HUES6 (cell line): ENCODE measurements at regions not wholly inside any gene's neighbourhood (a gene's known extent, or its start where the extent isn't known, plus 50 kb on each side); places are given as distances from the start of the nearest gene placed in this dataset.
"Not testable (repeated sequence)": the region's sequence is repeated elsewhere in the genome, so short reads cannot be mapped to it uniquely, and the experiment has no call there.

ENCODE experiments used
- H3K27ac ChIP-seq: 2 replicates; pipeline ENCODE4 v1.7.0; 2013; ENCODE audit warnings: low read depth, mild to moderate bottlenecking, low read length, inconsistent platforms
- H3K27me3 ChIP-seq: 2 replicates; pipeline ENCODE4 v1.6.1; 2013; ENCODE audit warnings: low read length; ENCODE audit not compliant: control insufficient read depth, insufficient read depth
- H3K36me3 ChIP-seq: 2 replicates; pipeline ENCODE4 v1.6.1; 2013; ENCODE audit warnings: low read length; ENCODE audit not compliant: control insufficient read depth, insufficient read depth
- H3K4me1 ChIP-seq: 2 replicates; pipeline ENCODE4 v1.6.1; 2013; ENCODE audit warnings: low read length; ENCODE audit not compliant: control insufficient read depth, insufficient read depth
- H3K4me3 ChIP-seq: 2 replicates; pipeline ENCODE4 v1.5.1; 2013; ENCODE audit warnings: low read depth, low read length
- H3K9ac ChIP-seq: one replicate; pipeline ENCODE4 v1.6.1; 2013; ENCODE audit warnings: mild to moderate bottlenecking, low read length
- H3K9me3 ChIP-seq: 2 replicates; pipeline ENCODE4 v1.6.1; 2013; ENCODE audit warnings: low read depth, low read length; ENCODE audit not compliant: control insufficient read depth, insufficient read depth

DNA sequence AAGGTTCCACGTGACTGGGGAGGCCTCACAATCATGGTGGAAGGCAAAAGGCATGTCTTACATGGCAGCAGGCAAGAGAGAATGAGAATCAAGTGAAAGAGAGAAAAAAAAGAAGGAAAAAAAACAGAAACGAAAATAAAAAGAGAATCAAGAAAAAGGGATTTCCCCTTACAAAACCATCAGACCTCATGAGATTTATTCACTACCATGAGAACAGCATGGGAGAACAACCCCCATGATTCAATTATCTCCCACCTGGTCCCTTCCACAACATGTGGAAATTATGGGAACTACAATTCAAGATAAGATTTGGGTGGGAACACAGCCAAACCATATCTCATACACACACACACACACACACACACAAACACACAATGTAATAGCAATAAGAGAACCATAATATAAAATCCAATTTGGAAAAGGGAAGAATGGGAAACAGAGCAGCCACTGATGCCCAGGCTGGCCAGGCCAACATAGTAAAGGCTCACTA is 90.6 kb upstream of the C1QTNF7 start:
- not testable (repeated sequence) for H3K9me3 ChIP-seq, H3K27me3 ChIP-seq, H3K4me3 ChIP-seq, H3K9ac ChIP-seq, H3K27ac ChIP-seq, H3K36me3 ChIP-seq, H3K4me1 ChIP-seq

DNA sequence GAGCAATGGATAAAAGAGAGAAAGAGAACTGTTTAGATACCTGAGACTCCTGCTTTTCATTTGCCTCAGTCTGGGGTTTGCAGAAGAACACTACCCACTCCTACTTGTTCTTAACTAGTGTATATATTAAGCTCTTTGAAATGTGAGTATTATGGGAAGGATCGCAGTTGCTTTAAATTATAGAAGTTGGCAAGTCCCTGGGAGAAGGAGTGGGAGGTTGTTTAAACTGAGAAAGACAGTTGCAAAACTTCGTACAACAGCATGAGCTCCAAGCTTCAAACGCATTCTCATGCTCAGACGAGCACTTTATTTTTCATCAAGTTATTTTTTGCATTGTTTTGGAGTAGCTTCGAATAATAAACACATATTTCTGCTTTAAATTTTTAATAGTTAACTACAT is 88.1 kb upstream of the C1QTNF7 start:
- no peak overlapping the region for H3K4me3 ChIP-seq
- peaks cover 7% of the 10 kb centered on the region; the same call in 1 of the 2 replicates for H3K4me1 ChIP-seq
- no peak overlapping the region for H3K9ac ChIP-seq
- H3K27me3 ChIP-seq, result no peaks in the 10 kb centered on the region
- no peaks in the 10 kb centered on the region for H3K36me3 ChIP-seq
- no peaks in the 10 kb centered on the region for H3K9me3 ChIP-seq
- no peak overlapping the region for H3K27ac ChIP-seq

DNA sequence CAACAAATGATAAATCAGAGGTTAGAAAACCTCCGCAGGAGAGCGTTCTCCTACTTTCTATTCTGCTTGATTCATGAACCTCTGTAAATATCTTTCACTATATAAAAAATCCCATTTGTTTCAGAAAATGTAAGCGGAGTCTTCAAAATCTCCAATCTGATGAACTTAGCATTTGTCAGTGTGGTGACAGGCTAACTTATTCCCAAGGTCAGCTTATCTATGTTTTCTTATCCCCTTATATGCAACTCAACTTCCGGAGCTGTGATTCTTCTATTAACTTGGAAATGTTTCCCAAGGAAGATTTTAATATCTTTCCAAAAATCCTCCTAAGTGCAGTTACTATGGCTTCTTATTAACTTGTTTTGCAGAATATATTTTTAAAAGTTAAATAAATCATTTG is 87.5 kb upstream of the C1QTNF7 start:
- Histone ChIP-seq H3K4me1 (peaks cover 12% of the 10 kb centered on the region; the same call in 1 of the 2 replicates), H3K9ac (no peak overlapping the region), H3K36me3 (no peaks in the 10 kb centered on the region), H3K27ac (no peak overlapping the region), H3K9me3 (no peaks in the 10 kb centered on the region), H3K4me3 (no peak overlapping the region), H3K27me3 (no peaks in the 10 kb centered on the region)

DNA sequence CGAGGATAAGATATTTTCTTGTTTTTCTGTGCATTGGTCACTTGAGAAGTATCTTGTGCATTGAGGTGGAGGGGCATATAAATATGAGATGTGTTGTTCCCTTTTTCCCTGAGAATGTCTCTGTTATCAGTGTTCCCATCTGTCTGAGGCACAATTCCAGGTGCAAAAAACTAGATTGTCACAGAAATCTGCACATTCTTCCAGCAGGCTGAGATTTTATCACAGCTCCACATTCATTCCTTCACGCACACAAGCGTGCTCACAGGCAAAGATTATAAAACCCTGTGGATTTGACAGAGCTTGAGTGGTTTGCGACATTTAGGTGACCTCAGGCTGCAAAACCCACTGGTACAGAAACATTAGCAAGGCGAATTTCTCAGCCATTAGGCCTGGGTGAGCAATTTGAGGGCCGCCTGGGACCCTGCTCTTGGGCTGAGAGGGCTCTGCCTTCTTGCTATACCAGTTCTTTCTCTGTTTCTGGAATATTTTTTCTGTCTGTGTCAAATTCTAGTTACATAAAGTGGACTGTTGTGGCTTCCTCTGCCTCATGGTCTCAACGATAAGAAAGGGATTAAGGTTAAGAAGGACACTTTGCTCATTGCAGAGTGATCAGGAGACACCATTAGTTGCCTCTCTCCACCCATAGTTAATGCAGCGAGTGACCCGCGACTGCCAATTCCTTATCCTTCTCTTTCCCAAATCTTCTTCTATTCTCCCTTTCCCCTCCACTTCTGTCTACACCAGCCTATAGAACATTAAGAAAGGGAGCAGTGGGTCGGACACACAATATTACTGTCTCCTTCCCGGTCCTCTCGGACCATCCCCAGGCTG is 86.7 kb upstream of the C1QTNF7 start:
- Histone ChIP-seq H3K9me3 (no peaks in the 10 kb centered on the region), H3K9ac (no peak overlapping the region), H3K36me3 (no peaks in the 10 kb centered on the region), H3K4me1 (peaks cover 16% of the 10 kb centered on the region; the same call in 1 of the 2 replicates), H3K4me3 (no peak overlapping the region), H3K27ac (no peak overlapping the region), H3K27me3 (no peaks in the 10 kb centered on the region)

DNA sequence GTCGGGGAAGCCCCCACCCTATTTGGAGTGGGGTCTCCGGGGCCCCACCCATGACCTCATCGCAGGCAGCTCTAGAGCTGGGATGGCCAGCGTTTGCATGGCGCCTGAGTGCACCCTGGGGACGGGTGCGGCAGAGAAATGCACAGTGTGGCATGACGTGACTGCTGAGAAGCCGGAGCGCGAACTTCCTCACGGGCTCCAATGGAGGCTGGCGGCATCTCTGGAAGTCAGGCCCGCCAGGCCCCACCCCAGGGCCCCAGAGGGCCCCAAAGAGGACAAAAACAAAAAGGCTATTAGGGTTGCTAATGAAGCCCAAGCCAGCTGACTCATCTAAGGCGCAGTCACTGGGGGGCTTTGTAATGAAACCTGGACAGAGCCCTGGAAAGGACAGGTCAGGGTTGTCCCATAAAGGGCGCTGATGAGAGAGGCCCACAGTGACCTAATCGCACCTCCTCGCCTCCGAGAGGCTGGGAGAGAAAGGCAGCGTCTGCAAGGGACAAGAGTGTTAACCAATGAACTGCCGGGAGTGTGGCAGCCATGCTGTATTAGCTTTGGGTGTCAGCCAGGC is 86.0 kb upstream of the C1QTNF7 start:
- Histone ChIP-seq H3K27me3 (no peaks in the 10 kb centered on the region), H3K9me3 (no peaks in the 10 kb centered on the region), H3K9ac (no peak overlapping the region), H3K4me3 (no peak overlapping the region), H3K4me1 (peaks cover 10% of the 10 kb centered on the region; the same call in 1 of the 2 replicates), H3K36me3 (no peaks in the 10 kb centered on the region), H3K27ac (no peak overlapping the region)

DNA sequence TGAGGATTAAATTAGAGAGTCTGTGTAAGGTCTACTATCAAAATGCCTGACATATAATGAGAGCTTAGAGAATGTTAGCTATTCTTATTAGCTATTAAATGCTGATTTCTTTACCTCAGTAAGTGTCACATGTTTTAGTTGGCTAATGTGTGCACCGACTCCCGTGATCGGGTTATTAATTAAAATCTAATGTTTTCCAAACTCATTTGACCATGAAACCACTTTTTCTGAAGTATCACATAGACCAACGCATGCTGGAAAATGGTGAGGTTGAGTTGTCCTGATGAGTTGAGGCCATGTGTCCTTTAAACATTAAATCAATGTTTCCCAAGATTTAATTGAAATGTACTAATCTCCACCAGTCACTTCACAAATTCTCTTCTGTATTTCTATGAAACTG is 84.8 kb upstream of the C1QTNF7 start:
- Histone ChIP-seq H3K27ac (no peak overlapping the region), H3K4me1 (peaks cover 10% of the 10 kb centered on the region; the same call in 1 of the 2 replicates), H3K9ac (no peak overlapping the region), H3K36me3 (no peaks in the 10 kb centered on the region), H3K9me3 (no peaks in the 10 kb centered on the region), H3K27me3 (no peaks in the 10 kb centered on the region), H3K4me3 (no peak overlapping the region)

- Histone ChIP-seq H3K27me3 (no peaks in the 10 kb centered on the region), H3K27ac (no peak overlapping the region), H3K9me3 (no peaks in the 10 kb centered on the region), H3K4me1 (peaks cover 16% of the 10 kb centered on the region; the same call in 1 of the 2 replicates), H3K36me3 (no peaks in the 10 kb centered on the region), H3K4me3 (no peak overlapping the region), H3K9ac (no peak overlapping the region)
Observed at GRCh38 chr4:15343581-15343980, 84.3 kb upstream of the C1QTNF7 start.

DNA sequence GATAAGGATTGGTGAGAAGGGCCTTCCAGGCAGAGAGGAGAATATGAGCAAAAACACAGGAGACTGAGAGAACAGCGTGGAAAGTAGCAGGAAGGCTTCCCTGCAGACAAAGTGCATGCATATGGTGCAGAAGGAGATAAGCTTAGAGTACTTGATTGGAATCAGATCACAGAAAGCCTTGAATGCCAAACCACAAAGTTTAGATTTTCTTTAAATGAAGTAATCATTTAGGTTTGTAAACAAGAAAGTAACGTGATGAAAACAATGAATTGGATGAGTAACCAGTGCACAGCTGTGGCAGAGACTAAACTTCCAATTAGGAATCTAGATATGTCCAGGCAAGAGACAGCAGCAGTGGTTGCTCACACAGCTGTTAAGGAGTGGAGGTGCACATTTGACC is 83.8 kb upstream of the C1QTNF7 start:
- H3K4me3 ChIP-seq, result no peak overlapping the region
- no peaks in the 10 kb centered on the region for H3K36me3 ChIP-seq
- H3K4me1 ChIP-seq, result peaks cover 16% of the 10 kb centered on the region; the same call in 1 of the 2 replicates
- no peaks in the 10 kb centered on the region for H3K9me3 ChIP-seq
- H3K27me3 ChIP-seq, result no peaks in the 10 kb centered on the region
- H3K27ac ChIP-seq, result no peak overlapping the region
- H3K9ac ChIP-seq, result no peak overlapping the region

DNA sequence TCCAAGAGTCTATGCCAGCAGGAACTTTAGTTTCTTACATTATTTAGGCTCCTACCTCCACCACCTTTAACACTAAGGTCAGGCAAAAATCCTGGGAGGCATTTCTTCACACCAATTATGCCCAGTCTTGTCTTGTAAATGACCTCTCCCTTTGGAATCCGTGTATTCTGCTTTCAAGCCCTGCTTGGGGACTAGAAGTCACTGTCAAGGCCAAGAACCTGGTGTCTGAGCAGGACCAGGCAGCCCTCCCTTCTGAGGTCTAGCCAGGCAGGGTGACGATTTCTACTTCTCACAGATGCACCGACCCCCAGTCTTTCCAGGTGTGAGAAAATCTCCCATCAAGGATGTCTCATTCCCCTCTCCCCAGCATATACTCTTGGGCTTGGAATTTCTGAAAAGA is 82.7 kb upstream of the C1QTNF7 start:
- Histone ChIP-seq H3K27ac (no peak overlapping the region), H3K4me1 (peaks cover 16% of the 10 kb centered on the region; the same call in 1 of the 2 replicates), H3K27me3 (no peaks in the 10 kb centered on the region), H3K9ac (no peak overlapping the region), H3K9me3 (no peaks in the 10 kb centered on the region), H3K4me3 (no peak overlapping the region), H3K36me3 (no peaks in the 10 kb centered on the region)

GRCh38 chr4:15348236-15348635 is 79.6 kb upstream of the C1QTNF7 start:
- Histone ChIP-seq H3K9ac (no peak overlapping the region), H3K27me3 (no peaks in the 10 kb centered on the region), H3K4me1 (peaks cover 16% of the 10 kb centered on the region; the same call in 1 of the 2 replicates), H3K36me3 (no peaks in the 10 kb centered on the region), H3K9me3 (no peaks in the 10 kb centered on the region), H3K4me3 (no peak overlapping the region), H3K27ac (no peak overlapping the region)

DNA sequence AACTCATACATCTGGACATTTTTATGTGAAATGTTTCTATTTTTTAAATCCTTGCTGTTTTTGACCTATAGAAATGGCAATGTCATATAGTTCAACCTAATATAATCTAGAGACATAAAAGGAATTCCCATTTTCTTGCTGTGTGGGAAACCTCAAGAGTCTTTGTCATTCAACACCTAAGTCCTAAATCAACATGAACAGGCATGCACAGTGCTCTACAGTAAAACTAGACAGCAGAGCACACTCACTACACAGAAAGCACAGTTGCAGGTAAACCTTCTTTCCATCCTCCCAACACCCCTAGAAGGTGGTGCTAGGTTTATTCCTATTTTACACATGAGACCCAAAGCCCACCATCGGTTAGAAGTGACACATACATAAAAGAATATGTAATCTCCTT is 79.1 kb upstream of the C1QTNF7 start:
- H3K27ac ChIP-seq, result no peak overlapping the region
- no peaks in the 10 kb centered on the region for H3K36me3 ChIP-seq
- H3K4me1 ChIP-seq, result peaks cover 16% of the 10 kb centered on the region; the same call in 1 of the 2 replicates
- H3K9ac ChIP-seq, result no peak overlapping the region
- H3K4me3 ChIP-seq, result no peak overlapping the region
- H3K9me3 ChIP-seq, result no peaks in the 10 kb centered on the region
- H3K27me3 ChIP-seq, result no peaks in the 10 kb centered on the region
